SHP77 treated with DMSO at 0.1 percent for 48 hours (cell line): ENCODE measurements at regions not wholly inside any gene's neighbourhood (a gene's known extent, or its start where the extent isn't known, plus 50 kb on each side); places are given as distances from the start of the nearest gene placed in this dataset.
"Not testable (repeated sequence)": the region's sequence is repeated elsewhere in the genome, so short reads cannot be mapped to it uniquely, and the experiment has no call there.

Experiments used
- DNase-seq: peaks from one replicate; lab custom pipeline; 2025; lab: John Stamatoyannopoulos, UW

- no peak for DNase-seq
Observed at GRCh38 chr5:1731091-1731639, 68.5 kb downstream of the MRPL36 start.

- no peak for DNase-seq
Observed at GRCh38 chr5:1730487-1730847, 69.2 kb downstream of the MRPL36 start.

- DNase-seq, result no peak
Observed at GRCh38 chr5:1729641-1730486, 69.8 kb downstream of the MRPL36 start.

- DNase-seq, result no peak
Observed at GRCh38 chr5:1728846-1729245, 70.8 kb downstream of the MRPL36 start.

GRCh38 chr5:1727571-1727970 lies 72.1 kb downstream of the MRPL36 start:
- DNase-seq, result no peak

- DNase-seq, result no peak
Observed at GRCh38 chr5:1726956-1727355, 72.7 kb downstream of the MRPL36 start.

GRCh38 chr5:1726469-1726865 lies 73.2 kb downstream of the MRPL36 start:
- DNase-seq, result no peak

GRCh38 chr5:1725641-1726468 lies 73.8 kb downstream of the MRPL36 start:
- no peak for DNase-seq

GRCh38 chr5:1724822-1725602 lies 74.6 kb downstream of the MRPL36 start:
- no peak for DNase-seq

GRCh38 chr5:1723957-1724821 lies 75.4 kb downstream of the MRPL36 start:
- no peak for DNase-seq

- no peak for DNase-seq
Observed at GRCh38 chr5:1723476-1723875, 76.2 kb downstream of the MRPL36 start.

- DNase-seq, result no peak
Observed at GRCh38 chr5:1722877-1723276, 76.8 kb downstream of the MRPL36 start.

GRCh38 chr5:1720396-1721110 lies 79.1 kb downstream of the MRPL36 start:
- no peak for DNase-seq

- DNase-seq, result no peak
Observed at GRCh38 chr5:1719860-1720259, 79.8 kb downstream of the MRPL36 start.

- DNase-seq, result no peak
Observed at GRCh38 chr5:1718669-1719068, 81.0 kb downstream of the MRPL36 start.

- not testable (repeated sequence) for DNase-seq
Observed at GRCh38 chr5:1710091-1710490, 89.5 kb downstream of the MRPL36 start.

GRCh38 chr5:1709171-1709803 lies 90.3 kb downstream of the MRPL36 start:
- no peak for DNase-seq

GRCh38 chr5:1708592-1709141 lies 91.0 kb downstream of the MRPL36 start:
- DNase-seq, result no peak

- DNase-seq, result no peak
Observed at GRCh38 chr5:1707467-1707866, 92.2 kb downstream of the MRPL36 start.

GRCh38 chr5:1706428-1706827 lies 93.2 kb downstream of the MRPL36 start:
- no peak for DNase-seq
